ENCODE measurements at regions not wholly inside any gene's neighbourhood (a gene's known extent, or its start where the extent isn't known, plus 50 kb on each side); places are given as distances from the start of the nearest gene placed in this dataset.

- TF ChIP-seq CTCF (IDR thresholded peaks at IDR 0.05; ENCODE audit: insufficient read depth, low read length, poor library complexity, severe bottlenecking) (no peak), EZH2phosphoT487 (conservative IDR thresholded peaks at IDR 0.05; ENCODE audit: low read length) (no peak)
Observed at GRCh38 chr2:199554026-199554425, 96.3 kb upstream of the SATB2 start.

All from SU-DHL-6 (cell line).